ENCODE measurements at regions not wholly inside any gene's neighbourhood (a gene's known extent, or its start where the extent isn't known, plus 50 kb on each side); places are given as distances from the start of the nearest gene placed in this dataset.

GRCh38 chr10:130689743-130690626, 553.8 kb downstream of the GLRX3 start:
- Histone ChIP-seq H3K36me3 (ENCODE audit: control insufficient read depth, insufficient read depth, low read length) (no peaks in the 10 kb centered on the region), H3K27me3 (replicated peaks; ENCODE audit: control insufficient read depth, insufficient read depth, low read length) (no peaks in the 10 kb centered on the region), H3K4me3 (replicated peaks; ENCODE audit: low read depth, low read length) (no peak overlapping the region)
- no peak for DNase-seq (ENCODE audit: extremely low read depth, insufficient read length)
- TF ChIP-seq CTCF (IDR thresholded peaks at IDR 0.05; ENCODE audit: insufficient read depth, low read length, poor library complexity, severe bottlenecking), result no peak

DNA sequence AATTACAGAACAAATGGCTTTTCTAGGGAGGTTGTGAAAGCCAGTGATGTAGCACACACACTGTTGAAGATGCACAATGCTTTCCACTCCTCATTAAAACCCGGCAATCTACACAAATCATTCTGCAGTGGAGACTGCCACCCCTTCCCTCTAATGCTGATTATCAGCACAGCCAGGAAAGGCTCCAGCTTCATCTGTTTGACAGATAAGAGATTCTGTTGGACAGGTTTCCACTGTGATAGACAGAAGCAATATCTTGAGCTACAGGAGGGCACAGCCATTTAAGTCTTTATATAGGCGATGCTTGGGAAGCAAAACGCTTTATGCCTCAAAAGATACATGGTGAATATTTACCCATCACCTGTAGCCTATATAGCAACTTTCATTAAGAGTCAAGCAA, 555.6 kb downstream of the GLRX3 start:
- Histone ChIP-seq H3K4me3 (replicated peaks; ENCODE audit: low read depth, low read length) (no peak overlapping the region), H3K27me3 (replicated peaks; ENCODE audit: control insufficient read depth, insufficient read depth, low read length) (no peaks in the 10 kb centered on the region), H3K36me3 (ENCODE audit: control insufficient read depth, insufficient read depth, low read length) (no peaks in the 10 kb centered on the region)
- no peak for DNase-seq (ENCODE audit: extremely low read depth, insufficient read length)
- no peak for TF ChIP-seq CTCF (IDR thresholded peaks at IDR 0.05; ENCODE audit: insufficient read depth, low read length, poor library complexity, severe bottlenecking)

GRCh38 chr10:130696870-130697269, 560.7 kb downstream of the GLRX3 start:
- Histone ChIP-seq H3K4me3 (replicated peaks; ENCODE audit: low read depth, low read length) (no peak overlapping the region), H3K36me3 (ENCODE audit: control insufficient read depth, insufficient read depth, low read length) (no peaks in the 10 kb centered on the region), H3K27me3 (replicated peaks; ENCODE audit: control insufficient read depth, insufficient read depth, low read length) (no peaks in the 10 kb centered on the region)
- TF ChIP-seq CTCF (IDR thresholded peaks at IDR 0.05; ENCODE audit: insufficient read depth, low read length, poor library complexity, severe bottlenecking), result no peak
- DNase-seq (ENCODE audit: extremely low read depth, insufficient read length), result no peak

DNA sequence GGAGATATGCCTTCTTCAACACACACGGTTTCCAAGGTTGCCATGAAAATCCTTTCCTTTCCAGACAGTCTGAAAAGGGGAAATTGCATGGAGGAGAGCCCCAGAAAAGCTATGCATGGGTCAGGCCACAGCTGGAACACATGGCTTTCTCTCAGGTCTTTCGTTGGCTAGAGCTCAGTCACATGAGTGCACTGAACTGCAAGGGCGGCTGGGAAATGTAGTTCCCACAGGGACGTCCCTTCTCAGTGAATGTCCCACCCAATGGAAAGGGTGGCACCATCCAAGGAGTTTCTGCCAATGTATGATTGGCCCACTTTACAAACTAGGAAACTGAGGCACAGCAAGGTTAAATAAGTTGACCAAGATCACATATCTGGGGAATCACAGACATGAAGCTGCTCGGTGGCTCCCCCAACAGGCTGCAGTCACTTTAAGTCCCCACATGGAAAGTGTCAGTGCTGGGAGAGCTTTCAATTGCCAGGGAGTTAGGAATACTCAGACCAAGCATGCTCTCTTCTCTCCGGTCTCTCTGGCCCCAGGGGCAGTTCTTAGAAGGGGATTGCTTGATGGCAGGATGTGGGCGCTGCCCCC, 571.3 kb downstream of the GLRX3 start:
- TF ChIP-seq CTCF (IDR thresholded peaks at IDR 0.05; ENCODE audit: insufficient read depth, low read length, poor library complexity, severe bottlenecking), result no peak
- H3K27me3 ChIP-seq (replicated peaks; ENCODE audit: control insufficient read depth, insufficient read depth, low read length), result no peaks in the 10 kb centered on the region
- DNase-seq (ENCODE audit: extremely low read depth, insufficient read length), result no peak

GRCh38 chr10:130708465-130709070, 572.4 kb downstream of the GLRX3 start:
- DNase-seq (ENCODE audit: extremely low read depth, insufficient read length), result no peak
- Histone ChIP-seq H3K4me3 (replicated peaks; ENCODE audit: low read depth, low read length) (no peak overlapping the region), H3K27me3 (replicated peaks; ENCODE audit: control insufficient read depth, insufficient read depth, low read length) (no peaks in the 10 kb centered on the region), H3K36me3 (ENCODE audit: control insufficient read depth, insufficient read depth, low read length) (no peaks in the 10 kb centered on the region)
- no peak for TF ChIP-seq CTCF (IDR thresholded peaks at IDR 0.05; ENCODE audit: insufficient read depth, low read length, poor library complexity, severe bottlenecking)

More for the DNA sequence above, 571.3 kb downstream of the GLRX3 start:
- no peak overlapping the region for H3K4me3 ChIP-seq (replicated peaks; ENCODE audit: low read depth, low read length)
- H3K36me3 ChIP-seq (ENCODE audit: control insufficient read depth, insufficient read depth, low read length), result no peaks in the 10 kb centered on the region
